ENCODE measurements at regions not wholly inside any gene's neighbourhood (a gene's known extent, or its start where the extent isn't known, plus 50 kb on each side); places are given as distances from the start of the nearest gene placed in this dataset.

GRCh38 chr6:87995461-87995860, 52.2 kb upstream of the SPACA1 start:
- ATAC-seq = no peak
- H3K4me3 Mint-ChIP-seq = no peak overlapping the region

DNA sequence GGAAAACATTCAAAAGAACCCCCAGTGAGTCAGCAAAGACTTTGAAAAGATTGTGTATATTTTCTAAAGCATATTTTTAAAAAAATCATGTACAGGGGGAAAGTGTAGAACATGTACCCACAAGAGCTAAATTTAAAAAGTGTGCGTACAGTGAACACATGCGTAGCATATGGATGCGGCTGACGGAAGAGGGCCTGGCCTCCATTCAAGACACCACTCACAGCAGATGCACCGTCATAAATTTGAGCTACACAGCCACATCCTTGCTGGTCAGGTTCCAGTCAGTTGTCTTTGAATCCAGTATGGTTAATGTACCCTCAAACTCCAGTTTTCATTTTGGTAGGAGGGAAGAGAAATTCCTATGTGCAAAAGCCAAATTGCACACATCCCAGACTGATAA, 54.3 kb upstream of the SPACA1 start:
- Mint-ChIP-seq H3K4me1 (no peaks in the 10 kb centered on the region), H3K9me3 (no peaks in the 10 kb centered on the region), H3K4me3 (no peak overlapping the region), H3K27me3 (no peaks in the 10 kb centered on the region), H3K36me3 (peaks cover 5% of the 10 kb centered on the region), H3K27ac (no peak overlapping the region)
- no peak for ATAC-seq

More at GRCh38 chr6:87995461-87995860, 52.2 kb upstream of the SPACA1 start:
- Mint-ChIP-seq H3K27me3 (no peaks in the 10 kb centered on the region), H3K9me3 (no peaks in the 10 kb centered on the region), H3K36me3 (peaks cover 4% of the 10 kb centered on the region), H3K4me1 (no peaks in the 10 kb centered on the region), H3K27ac (no peak overlapping the region)

- H3K4me1 Mint-ChIP-seq = no peaks in the 10 kb centered on the region
- no peak overlapping the region for H3K27ac Mint-ChIP-seq
- no peaks in the 10 kb centered on the region for H3K27me3 Mint-ChIP-seq
- no peak overlapping the region for H3K4me3 Mint-ChIP-seq
- H3K9me3 Mint-ChIP-seq = peaks cover 2% of the 10 kb centered on the region
- no peak for ATAC-seq
- H3K36me3 Mint-ChIP-seq = peaks cover 5% of the 10 kb centered on the region
Observed at GRCh38 chr6:87990871-87991270, 56.8 kb upstream of the SPACA1 start.

DNA sequence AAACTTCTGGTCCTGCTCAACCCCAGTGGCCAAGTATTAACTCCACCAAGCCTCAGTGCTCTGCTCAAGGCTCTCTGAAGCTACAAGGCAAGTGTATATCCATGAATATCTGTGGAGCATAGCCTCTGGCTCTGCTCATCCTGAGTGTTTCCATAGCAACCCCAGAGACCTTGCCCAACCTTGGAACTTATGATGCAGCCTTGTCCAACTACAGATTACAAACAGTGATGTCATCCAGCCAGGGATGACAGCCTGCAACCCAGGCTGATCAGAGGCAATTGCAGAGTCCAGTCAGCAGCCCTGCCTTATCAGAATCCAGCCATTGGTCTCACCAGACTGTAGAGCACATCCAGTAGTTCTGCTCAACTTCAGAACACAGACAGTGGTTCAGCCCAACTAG, 65.5 kb upstream of the SPACA1 start:
- no peak overlapping the region for H3K27ac Mint-ChIP-seq
- H3K4me1 Mint-ChIP-seq = no peaks in the 10 kb centered on the region
- ATAC-seq = no peak
- H3K27me3 Mint-ChIP-seq = no peaks in the 10 kb centered on the region
- H3K4me3 Mint-ChIP-seq = no peak overlapping the region
- H3K9me3 Mint-ChIP-seq = no peaks in the 10 kb centered on the region
- no peaks in the 10 kb centered on the region for H3K36me3 Mint-ChIP-seq

- Mint-ChIP-seq H3K27ac (peak overlapping the region; percentile 7), H3K27me3 (no peaks in the 10 kb centered on the region), H3K4me3 (no peak overlapping the region), H3K4me1 (no peaks in the 10 kb centered on the region), H3K9me3 (no peaks in the 10 kb centered on the region), H3K36me3 (no peaks in the 10 kb centered on the region)
- ATAC-seq = no peak
Observed at GRCh38 chr6:87979737-87980136, 67.9 kb upstream of the SPACA1 start.

DNA sequence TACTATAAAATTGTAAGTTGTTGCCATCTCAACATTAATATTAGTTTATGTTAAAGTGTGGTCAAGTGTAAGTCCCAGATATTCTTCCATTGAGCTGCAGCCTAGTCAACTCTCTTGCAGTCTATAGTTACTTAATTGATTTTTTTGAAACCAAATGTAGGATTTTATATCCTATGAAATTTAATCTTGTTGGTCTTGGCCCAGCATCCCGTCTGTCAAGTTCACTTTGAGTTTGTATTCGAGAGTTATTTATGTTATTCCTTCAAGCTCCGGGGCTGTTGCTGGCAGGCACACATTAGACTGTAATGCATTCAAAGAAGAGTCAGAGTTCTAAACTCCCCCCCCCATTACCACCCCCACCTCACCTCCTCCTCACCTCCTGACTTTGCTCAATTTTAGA, 71.0 kb upstream of the SPACA1 start:
- no peak overlapping the region for H3K27ac Mint-ChIP-seq
- peaks cover 3% of the 10 kb centered on the region for H3K9me3 Mint-ChIP-seq
- H3K4me1 Mint-ChIP-seq = no peaks in the 10 kb centered on the region
- no peaks in the 10 kb centered on the region for H3K27me3 Mint-ChIP-seq
- no peaks in the 10 kb centered on the region for H3K36me3 Mint-ChIP-seq
- ATAC-seq = no peak
- H3K4me3 Mint-ChIP-seq = no peak overlapping the region

DNA sequence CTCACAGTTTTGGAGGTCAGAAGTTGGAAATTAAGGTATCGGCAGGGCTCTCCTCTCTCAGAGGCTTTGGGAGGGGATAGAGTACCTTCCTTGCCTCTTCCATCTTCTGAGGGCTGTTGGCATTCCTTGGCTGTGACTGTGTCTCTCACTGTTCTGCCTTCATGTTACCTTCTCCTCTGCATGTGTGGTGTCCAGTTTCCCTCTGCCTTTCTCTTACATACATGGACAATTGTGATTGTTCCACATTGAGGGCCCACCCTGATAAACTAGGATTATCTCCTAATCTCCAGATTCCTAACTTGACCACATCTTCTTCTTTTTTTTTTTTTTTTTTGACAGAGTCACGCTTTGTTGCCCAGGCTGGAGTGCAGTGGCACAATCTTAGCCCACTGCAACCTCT, 72.1 kb upstream of the SPACA1 start:
- no peaks in the 10 kb centered on the region for H3K27me3 Mint-ChIP-seq
- no peak for ATAC-seq
- no peak overlapping the region for H3K4me3 Mint-ChIP-seq
- H3K4me1 Mint-ChIP-seq = no peaks in the 10 kb centered on the region
- no peak overlapping the region for H3K27ac Mint-ChIP-seq
- no peaks in the 10 kb centered on the region for H3K36me3 Mint-ChIP-seq
- H3K9me3 Mint-ChIP-seq = peaks cover 3% of the 10 kb centered on the region

GRCh38 chr6:87972279-87972678, 75.4 kb upstream of the SPACA1 start:
- Mint-ChIP-seq H3K4me3 (no peak overlapping the region), H3K27me3 (no peaks in the 10 kb centered on the region), H3K27ac (no peak overlapping the region), H3K4me1 (no peaks in the 10 kb centered on the region), H3K36me3 (no peaks in the 10 kb centered on the region), H3K9me3 (peaks cover 4% of the 10 kb centered on the region)
- ATAC-seq = no peak

DNA sequence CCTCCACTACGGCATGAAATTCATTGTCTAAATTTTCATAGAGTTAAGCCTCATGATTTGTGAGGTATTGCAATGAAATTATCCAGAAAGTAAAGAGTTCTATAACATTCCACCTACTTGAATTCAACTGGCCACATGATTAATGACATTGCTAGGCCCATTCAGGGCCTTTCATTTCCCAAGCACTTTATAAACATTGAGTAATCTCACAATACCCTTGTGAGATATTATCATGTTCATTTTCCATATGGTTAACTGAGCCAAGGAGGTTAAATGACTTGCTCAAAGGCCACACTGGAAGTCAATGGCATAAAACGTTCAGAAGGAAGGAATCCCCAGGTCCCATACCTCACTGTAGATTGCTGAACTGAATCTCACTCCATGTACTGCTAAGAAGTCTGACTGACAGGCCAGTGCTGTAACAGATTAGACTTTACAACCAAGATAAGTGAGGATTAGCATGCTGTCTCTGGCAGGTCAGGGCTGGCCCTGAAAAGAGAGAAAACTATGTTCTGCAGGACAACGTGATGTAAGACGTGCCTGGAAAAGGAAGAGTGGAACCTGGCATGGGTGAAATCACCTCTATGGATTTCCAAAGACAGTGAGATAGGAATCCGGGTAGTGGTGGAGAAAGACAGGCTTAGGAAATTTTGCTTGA, 75.9 kb upstream of the SPACA1 start:
- no peaks in the 10 kb centered on the region for H3K27me3 Mint-ChIP-seq
- ATAC-seq = no peak
- no peak overlapping the region for H3K4me3 Mint-ChIP-seq
- no peaks in the 10 kb centered on the region for H3K36me3 Mint-ChIP-seq
- no peak overlapping the region for H3K27ac Mint-ChIP-seq
- H3K4me1 Mint-ChIP-seq = no peaks in the 10 kb centered on the region
- H3K9me3 Mint-ChIP-seq = peaks cover 8% of the 10 kb centered on the region

GRCh38 chr6:87968435-87969278, 79.0 kb upstream of the SPACA1 start:
- H3K9me3 Mint-ChIP-seq = peaks cover 12% of the 10 kb centered on the region
- no peak overlapping the region for H3K27ac Mint-ChIP-seq
- no peaks in the 10 kb centered on the region for H3K27me3 Mint-ChIP-seq
- no peaks in the 10 kb centered on the region for H3K36me3 Mint-ChIP-seq
- H3K4me3 Mint-ChIP-seq = no peak overlapping the region
- ATAC-seq = peak; percentile 75
- H3K4me1 Mint-ChIP-seq = no peaks in the 10 kb centered on the region

GRCh38 chr6:87965806-87966205, 81.8 kb upstream of the SPACA1 start:
- Mint-ChIP-seq H3K4me1 (no peaks in the 10 kb centered on the region), H3K36me3 (no peaks in the 10 kb centered on the region), H3K4me3 (no peak overlapping the region), H3K9me3 (peaks cover 10% of the 10 kb centered on the region), H3K27me3 (no peaks in the 10 kb centered on the region), H3K27ac (no peak overlapping the region)
- no peak for ATAC-seq

DNA sequence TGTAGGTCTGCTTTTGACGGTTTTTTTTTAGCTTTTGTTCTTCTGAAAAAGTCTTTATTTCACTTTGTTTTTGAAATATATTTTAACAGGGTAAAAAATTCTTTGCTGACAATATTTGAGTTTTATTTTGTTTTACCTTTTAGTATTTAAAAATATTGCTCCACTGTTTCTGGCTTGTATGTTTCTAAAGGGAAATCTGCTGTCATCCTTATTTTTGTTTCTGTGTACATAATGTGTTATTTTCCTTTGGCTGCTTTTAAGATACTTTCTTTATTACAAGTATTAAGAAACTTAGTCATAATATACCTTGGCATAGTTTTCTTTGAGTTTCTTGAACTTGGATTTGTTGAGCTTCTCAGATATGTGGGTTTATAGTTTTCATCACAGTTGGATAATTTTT, 88.6 kb upstream of the SPACA1 start:
- no peaks in the 10 kb centered on the region for H3K27me3 Mint-ChIP-seq

GRCh38 chr6:87951751-87952150, 95.9 kb upstream of the SPACA1 start:
- H3K4me3 Mint-ChIP-seq = no peak overlapping the region
- H3K4me1 Mint-ChIP-seq = no peaks in the 10 kb centered on the region
- no peaks in the 10 kb centered on the region for H3K9me3 Mint-ChIP-seq
- ATAC-seq = no peak
- H3K27ac Mint-ChIP-seq = no peak overlapping the region
- no peaks in the 10 kb centered on the region for H3K27me3 Mint-ChIP-seq
- H3K36me3 Mint-ChIP-seq = no peaks in the 10 kb centered on the region

More for the DNA sequence above, 88.6 kb upstream of the SPACA1 start:
- Mint-ChIP-seq H3K4me1 (no peaks in the 10 kb centered on the region), H3K4me3 (no peak overlapping the region), H3K9me3 (peaks cover 6% of the 10 kb centered on the region), H3K27ac (no peak overlapping the region), H3K36me3 (no peaks in the 10 kb centered on the region)
- ATAC-seq = no peak

GRCh38 chr6:87950614-87951013, 97.0 kb upstream of the SPACA1 start:
- ATAC-seq = no peak

GRCh38 chr6:87949194-87949593, 98.4 kb upstream of the SPACA1 start:
- no peak overlapping the region for H3K27ac Mint-ChIP-seq
- H3K9me3 Mint-ChIP-seq = no peaks in the 10 kb centered on the region
- no peaks in the 10 kb centered on the region for H3K27me3 Mint-ChIP-seq
- no peak overlapping the region for H3K4me3 Mint-ChIP-seq
- no peak for ATAC-seq
- no peaks in the 10 kb centered on the region for H3K36me3 Mint-ChIP-seq
- H3K4me1 Mint-ChIP-seq = no peaks in the 10 kb centered on the region

More at GRCh38 chr6:87950614-87951013, 97.0 kb upstream of the SPACA1 start:
- H3K27ac Mint-ChIP-seq = no peak overlapping the region
- no peaks in the 10 kb centered on the region for H3K4me1 Mint-ChIP-seq
- no peak overlapping the region for H3K4me3 Mint-ChIP-seq
- no peaks in the 10 kb centered on the region for H3K9me3 Mint-ChIP-seq
- no peaks in the 10 kb centered on the region for H3K36me3 Mint-ChIP-seq
- H3K27me3 Mint-ChIP-seq = no peaks in the 10 kb centered on the region

DNA sequence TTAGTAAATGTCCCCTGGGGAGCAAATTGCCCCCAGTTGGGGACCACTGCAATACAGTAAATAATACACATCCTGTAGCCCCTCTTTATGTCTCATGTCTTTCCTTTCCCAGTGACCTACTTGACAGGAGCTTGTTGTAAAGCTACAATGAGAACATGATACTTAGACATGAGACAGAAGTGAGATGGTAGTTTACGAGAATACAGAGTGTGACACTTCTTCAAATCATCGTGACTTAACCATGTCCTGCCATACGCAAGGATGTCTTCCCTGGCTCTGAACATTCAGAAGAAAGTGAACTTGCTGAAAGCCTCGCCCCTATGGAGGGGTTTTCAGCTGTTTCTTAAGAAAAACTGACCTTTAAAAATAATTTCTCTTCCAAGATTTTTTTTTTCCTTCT, 101.0 kb upstream of the SPACA1 start:
- Mint-ChIP-seq H3K27me3 (no peaks in the 10 kb centered on the region), H3K9me3 (no peaks in the 10 kb centered on the region), H3K27ac (no peak overlapping the region), H3K36me3 (no peaks in the 10 kb centered on the region), H3K4me1 (no peaks in the 10 kb centered on the region), H3K4me3 (no peak overlapping the region)
- no peak for ATAC-seq

Data from stimulated activated memory B cell treated with anti-CD40 and anti-IgM and Interleukin-4, amounts not matched to agents 10 μg/mL and 1 μg/mL and 100 μg/mL, for 72 hours (primary cell).